SIG-M5 (cell line): ENCODE measurements at regions not wholly inside any gene's neighbourhood (a gene's known extent, or its start where the extent isn't known, plus 50 kb on each side); places are given as distances from the start of the nearest gene placed in this dataset.

ENCODE experiments used
- DNase-seq: peaks from one replicate; lab custom pipeline; 2025; lab: John Stamatoyannopoulos, UW

GRCh38 chr7:40923626-40924025 lies 779.3 kb downstream of the INHBA start:
- DNase-seq = no peak

DNA sequence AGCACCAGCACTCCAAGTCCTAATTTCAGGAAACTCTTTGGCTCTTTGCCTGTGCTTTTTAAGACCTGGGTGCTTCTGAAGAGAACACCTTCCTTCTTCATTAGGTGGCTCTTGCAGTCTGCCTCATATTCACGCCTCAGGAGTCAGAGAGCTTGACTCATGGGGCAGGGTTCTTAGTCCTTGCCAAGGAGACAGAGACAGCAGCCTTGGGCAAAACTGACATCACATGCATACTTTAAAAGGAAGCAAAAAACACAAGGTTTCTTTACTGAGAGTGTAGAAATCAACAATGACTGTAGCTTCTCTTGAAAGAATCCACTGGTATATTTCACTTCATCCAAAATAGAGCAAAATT lies 780.6 kb downstream of the INHBA start:
- DNase-seq = no peak

DNA sequence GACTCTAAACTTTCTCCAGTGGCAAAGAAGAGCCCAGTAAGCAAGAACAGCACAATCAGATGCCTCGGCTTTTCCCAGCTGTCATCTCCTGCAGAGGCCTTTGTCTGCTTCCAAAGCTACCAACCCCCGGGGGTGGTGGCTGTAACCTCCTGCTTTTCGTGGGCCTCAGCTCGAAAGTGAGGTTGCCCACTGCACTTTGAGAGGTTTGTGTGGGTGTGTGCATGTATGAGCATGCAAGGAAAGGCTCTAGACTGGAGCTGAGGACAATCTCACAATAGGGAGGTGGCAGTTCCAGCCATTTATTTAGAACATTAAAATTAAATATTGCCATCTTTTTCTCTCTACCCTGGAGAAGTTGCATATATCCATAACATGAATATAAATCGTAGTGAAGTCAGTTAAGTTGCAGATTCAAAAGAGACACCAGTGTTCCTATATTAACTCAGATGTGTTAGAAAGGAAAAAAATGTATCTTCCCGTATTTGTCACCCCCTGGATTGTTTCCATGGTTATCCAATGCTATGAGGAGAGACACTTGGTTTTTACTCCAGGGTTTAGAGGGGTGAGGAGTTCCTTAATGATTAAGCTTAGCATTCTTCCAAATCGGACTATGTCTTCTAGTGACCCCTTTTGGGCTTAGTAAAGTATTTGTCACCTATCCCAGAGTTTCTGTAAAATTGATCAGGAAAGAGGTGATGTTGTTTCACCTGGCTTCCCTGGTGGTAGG lies 781.1 kb downstream of the INHBA start:
- DNase-seq = no peak

DNA sequence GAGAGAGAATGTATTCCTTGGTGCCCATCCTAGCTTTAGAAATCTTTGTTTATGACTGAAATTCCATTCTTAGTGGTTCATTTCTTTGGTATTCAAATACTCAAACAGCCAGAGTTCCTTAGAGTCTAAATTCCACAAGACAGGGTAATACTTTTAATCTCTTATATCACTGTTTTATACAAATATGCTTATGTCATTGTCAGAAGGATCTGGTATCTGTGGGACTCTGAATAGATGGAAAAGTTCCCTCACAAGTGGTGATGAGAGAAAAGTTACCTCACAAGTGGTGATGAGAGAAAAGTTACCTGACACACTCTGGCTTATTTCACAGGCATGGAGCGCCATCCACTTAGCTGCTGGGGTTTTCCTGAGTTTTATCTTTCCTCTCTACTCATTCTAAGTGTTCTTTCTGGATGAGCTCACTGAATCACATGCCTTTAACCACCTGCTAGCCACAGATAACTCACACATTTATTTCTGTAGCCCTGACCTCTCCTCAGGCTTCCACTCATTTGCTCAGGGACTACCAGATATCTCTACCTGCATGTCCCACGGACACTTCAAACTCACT lies 784.0 kb downstream of the SUGCT start:
- no peak for DNase-seq

- no peak for DNase-seq
Measured at GRCh38 chr7:40916813-40917212, 782.0 kb downstream of the SUGCT start.

DNA sequence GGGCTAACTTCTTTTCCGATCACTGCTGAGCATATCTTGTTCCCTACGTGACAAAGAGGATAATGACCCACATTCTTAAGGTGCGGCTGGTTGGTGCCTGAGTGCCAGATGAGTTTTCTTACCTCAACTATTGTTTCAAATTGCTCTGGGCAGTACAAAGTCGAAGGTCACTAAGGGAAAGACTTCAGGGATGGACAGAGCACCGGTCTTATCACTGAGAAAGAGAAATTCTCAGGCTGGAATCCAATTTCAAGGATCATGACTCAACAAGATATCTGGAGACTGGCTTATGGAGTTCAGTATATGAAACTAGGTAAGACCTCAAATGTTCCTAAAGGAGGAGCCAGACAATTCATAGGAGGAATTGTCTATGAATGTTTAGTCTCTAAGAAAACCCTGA lies 780.3 kb downstream of the SUGCT start:
- DNase-seq = no peak
